ENCODE measurements at regions not wholly inside any gene's neighbourhood (a gene's known extent, or its start where the extent isn't known, plus 50 kb on each side); places are given as distances from the start of the nearest gene placed in this dataset.

DNA sequence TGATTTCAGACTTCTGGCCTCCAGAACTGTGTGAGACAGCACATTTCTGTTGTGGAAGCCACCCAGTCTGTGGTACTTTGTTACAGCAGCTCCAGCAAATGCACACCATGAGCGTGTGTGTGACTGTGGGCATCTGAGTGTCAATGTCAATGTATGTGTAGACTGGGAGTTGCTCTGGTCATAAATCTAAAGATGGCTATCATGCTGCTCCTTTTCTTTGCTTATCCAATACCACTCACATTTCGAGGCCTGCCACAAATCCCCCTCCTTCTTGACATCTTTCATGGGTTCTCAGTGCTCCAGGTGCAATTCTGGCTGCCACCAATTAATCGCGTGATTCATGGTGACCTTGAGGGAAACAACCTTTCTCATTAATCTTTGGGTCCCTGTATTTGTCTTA is 141.2 kb downstream of the RWDD3 start:
- Histone ChIP-seq H3K4me1 (ENCODE audit: control insufficient read depth, insufficient read depth, low read length) (no peaks in the 10 kb centered on the region), H3K36me3 (ENCODE audit: control insufficient read depth in 2 of 2, insufficient read depth in 1 of 2, low read length in 2 of 2) (no peaks in the 10 kb centered on the region), H3K9me3 (ENCODE audit: control insufficient read depth, insufficient read depth, low read depth, low read length) (no peaks in the 10 kb centered on the region), H3K4me3 (ENCODE audit: low read depth, low read length) (no peak overlapping the region), H3K27ac (ENCODE audit: extremely low read depth, low read depth, low read length) (no peak overlapping the region)
- POLR2A ChIA-PET, result no interaction called here
- CTCF ChIA-PET, result no interaction called here
- TF ChIP-seq SETDB1 (IDR thresholded peaks at IDR 0.05; ENCODE audit: insufficient read length, low read length) (no peak), ZNF140 (tag by site-specific recombination; IDR thresholded peaks at IDR 0.05) (no peak), ZNF335 (tag by site-specific recombination; conservative IDR thresholded peaks at IDR 0.05) (no peak), ZNF510 (tag by site-specific recombination; IDR thresholded peaks at IDR 0.05; ENCODE audit: insufficient replicate concordance) (no peak)
- TF ChIP-seq, protein P1, sequence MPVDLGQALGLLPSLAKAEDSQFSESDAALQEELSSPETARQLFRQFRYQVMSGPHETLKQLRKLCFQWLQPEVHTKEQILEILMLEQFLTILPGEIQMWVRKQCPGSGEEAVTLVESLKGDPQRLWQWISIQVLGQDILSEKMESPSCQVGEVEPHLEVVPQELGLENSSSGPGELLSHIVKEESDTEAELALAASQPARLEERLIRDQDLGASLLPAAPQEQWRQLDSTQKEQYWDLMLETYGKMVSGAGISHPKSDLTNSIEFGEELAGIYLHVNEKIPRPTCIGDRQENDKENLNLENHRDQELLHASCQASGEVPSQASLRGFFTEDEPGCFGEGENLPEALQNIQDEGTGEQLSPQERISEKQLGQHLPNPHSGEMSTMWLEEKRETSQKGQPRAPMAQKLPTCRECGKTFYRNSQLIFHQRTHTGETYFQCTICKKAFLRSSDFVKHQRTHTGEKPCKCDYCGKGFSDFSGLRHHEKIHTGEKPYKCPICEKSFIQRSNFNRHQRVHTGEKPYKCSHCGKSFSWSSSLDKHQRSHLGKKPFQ (tag by site-specific recombination; IDR thresholded peaks at IDR 0.05), result no peak
- TF ChIP-seq, protein P2, sequence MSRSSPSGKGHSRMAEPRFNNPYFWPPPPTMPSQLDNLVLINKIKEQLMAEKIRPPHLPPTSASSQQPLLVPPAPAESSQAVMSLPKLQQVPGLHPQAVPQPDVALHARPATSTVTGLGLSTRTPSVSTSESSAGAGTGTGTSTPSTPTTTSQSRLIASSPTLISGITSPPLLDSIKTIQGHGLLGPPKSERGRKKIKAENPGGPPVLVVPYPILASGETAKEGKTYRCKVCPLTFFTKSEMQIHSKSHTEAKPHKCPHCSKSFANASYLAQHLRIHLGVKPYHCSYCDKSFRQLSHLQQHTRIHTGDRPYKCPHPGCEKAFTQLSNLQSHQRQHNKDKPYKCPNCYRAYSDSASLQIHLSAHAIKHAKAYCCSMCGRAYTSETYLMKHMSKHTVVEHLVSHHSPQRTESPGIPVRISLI (tag by site-specific recombination; IDR thresholded peaks at IDR 0.05), result no peak
- TF ChIP-seq, protein P3, sequence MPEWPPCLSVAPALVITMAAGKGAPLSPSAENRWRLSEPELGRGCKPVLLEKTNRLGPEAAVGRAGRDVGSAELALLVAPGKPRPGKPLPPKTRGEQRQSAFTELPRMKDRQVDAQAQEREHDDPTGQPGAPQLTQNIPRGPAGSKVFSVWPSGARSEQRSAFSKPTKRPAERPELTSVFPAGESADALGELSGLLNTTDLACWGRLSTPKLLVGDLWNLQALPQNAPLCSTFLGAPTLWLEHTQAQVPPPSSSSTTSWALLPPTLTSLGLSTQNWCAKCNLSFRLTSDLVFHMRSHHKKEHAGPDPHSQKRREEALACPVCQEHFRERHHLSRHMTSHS (tag by site-specific recombination; IDR thresholded peaks at IDR 0.05), result no peak

DNA sequence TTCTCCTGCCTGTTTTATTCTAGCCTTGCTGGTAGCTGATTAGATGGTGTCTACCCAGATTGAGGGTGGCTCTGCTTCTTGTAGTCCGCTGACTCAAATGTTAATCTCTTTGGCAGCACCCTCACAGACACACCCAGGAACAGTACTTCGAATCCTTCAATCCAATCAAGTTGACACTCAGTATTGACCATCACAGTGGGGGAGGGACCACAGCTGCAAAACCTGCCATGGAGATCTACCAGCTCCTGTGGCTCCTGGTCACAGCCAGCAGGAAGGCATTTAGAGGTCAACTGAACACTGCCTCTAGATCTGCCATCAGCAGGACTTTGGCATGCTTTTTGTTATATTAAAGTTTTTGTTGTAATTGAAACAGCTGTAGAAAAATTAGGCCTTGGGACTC is 146.9 kb downstream of the RWDD3 start:
- Histone ChIP-seq H3K4me1 (ENCODE audit: control insufficient read depth, insufficient read depth, low read length) (no peaks in the 10 kb centered on the region), H3K27ac (ENCODE audit: extremely low read depth, low read depth, low read length) (no peak overlapping the region), H3K36me3 (ENCODE audit: control insufficient read depth in 2 of 2, insufficient read depth in 1 of 2, low read length in 2 of 2) (no peaks in the 10 kb centered on the region), H3K4me3 (ENCODE audit: low read depth, low read length) (no peak overlapping the region), H3K9me3 (ENCODE audit: control insufficient read depth, insufficient read depth, low read depth, low read length) (no peaks in the 10 kb centered on the region)
- CTCF ChIA-PET, result no interaction called here
- POLR2A ChIA-PET, result no interaction called here
- TF ChIP-seq, protein P4, sequence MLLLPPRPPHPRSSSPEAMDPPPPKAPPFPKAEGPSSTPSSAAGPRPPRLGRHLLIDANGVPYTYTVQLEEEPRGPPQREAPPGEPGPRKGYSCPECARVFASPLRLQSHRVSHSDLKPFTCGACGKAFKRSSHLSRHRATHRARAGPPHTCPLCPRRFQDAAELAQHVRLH (tag by site-specific recombination; IDR thresholded peaks at IDR 0.05), result no peak
- TF ChIP-seq ZNF830 (tag by site-specific recombination; IDR thresholded peaks at IDR 0.05; ENCODE audit: low read depth) (no peak), ZNF311 (tag by site-specific recombination; IDR thresholded peaks at IDR 0.05; ENCODE audit: borderline replicate concordance) (no peak), ZNF701 (tag by site-specific recombination; IDR thresholded peaks at IDR 0.05) (no peak), KLF10 (tag by site-specific recombination; IDR thresholded peaks at IDR 0.05) (no peak), ZNF791 (tag by site-specific recombination; IDR thresholded peaks at IDR 0.05) (no peak), GLIS1 (tag by site-specific recombination; IDR thresholded peaks at IDR 0.05) (no peak), ZNF37A (tag by site-specific recombination; IDR thresholded peaks at IDR 0.05) (no peak), ZNF19 (tag by site-specific recombination; IDR thresholded peaks at IDR 0.05; ENCODE audit: low read depth) (no peak)
- TF ChIP-seq, protein P5, sequence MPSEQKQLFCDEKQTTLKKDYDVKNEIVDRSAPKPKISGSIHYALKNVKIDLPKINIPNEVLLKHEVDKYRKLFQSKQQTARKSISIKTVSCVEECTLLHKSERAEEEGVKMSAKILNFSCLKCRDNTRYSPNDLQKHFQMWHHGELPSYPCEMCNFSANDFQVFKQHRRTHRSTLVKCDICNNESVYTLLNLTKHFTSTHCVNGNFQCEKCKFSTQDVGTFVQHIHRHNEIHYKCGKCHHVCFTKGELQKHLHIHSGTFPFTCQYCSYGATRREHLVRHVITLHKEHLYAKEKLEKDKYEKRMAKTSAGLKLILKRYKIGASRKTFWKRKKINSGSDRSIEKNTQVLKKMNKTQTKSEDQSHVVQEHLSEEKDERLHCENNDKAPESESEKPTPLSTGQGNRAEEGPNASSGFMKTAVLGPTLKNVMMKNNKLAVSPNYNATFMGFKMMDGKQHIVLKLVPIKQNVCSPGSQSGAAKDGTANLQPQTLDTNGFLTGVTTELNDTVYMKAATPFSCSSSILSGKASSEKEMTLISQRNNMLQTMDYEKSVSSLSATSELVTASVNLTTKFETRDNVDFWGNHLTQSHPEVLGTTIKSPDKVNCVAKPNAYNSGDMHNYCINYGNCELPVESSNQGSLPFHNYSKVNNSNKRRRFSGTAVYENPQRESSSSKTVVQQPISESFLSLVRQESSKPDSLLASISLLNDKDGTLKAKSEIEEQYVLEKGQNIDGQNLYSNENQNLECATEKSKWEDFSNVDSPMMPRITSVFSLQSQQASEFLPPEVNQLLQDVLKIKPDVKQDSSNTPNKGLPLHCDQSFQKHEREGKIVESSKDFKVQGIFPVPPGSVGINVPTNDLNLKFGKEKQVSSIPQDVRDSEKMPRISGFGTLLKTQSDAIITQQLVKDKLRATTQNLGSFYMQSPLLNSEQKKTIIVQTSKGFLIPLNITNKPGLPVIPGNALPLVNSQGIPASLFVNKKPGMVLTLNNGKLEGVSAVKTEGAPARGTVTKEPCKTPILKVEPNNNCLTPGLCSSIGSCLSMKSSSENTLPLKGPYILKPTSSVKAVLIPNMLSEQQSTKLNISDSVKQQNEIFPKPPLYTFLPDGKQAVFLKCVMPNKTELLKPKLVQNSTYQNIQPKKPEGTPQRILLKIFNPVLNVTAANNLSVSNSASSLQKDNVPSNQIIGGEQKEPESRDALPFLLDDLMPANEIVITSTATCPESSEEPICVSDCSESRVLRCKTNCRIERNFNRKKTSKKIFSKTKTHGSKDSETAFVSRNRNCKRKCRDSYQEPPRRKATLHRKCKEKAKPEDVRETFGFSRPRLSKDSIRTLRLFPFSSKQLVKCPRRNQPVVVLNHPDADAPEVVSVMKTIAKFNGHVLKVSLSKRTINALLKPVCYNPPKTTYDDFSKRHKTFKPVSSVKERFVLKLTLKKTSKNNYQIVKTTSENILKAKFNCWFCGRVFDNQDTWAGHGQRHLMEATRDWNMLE (tag by site-specific recombination; conservative IDR thresholded peaks at IDR 0.05; ENCODE audit: low read depth), result no peak
- TF ChIP-seq, protein P6, sequence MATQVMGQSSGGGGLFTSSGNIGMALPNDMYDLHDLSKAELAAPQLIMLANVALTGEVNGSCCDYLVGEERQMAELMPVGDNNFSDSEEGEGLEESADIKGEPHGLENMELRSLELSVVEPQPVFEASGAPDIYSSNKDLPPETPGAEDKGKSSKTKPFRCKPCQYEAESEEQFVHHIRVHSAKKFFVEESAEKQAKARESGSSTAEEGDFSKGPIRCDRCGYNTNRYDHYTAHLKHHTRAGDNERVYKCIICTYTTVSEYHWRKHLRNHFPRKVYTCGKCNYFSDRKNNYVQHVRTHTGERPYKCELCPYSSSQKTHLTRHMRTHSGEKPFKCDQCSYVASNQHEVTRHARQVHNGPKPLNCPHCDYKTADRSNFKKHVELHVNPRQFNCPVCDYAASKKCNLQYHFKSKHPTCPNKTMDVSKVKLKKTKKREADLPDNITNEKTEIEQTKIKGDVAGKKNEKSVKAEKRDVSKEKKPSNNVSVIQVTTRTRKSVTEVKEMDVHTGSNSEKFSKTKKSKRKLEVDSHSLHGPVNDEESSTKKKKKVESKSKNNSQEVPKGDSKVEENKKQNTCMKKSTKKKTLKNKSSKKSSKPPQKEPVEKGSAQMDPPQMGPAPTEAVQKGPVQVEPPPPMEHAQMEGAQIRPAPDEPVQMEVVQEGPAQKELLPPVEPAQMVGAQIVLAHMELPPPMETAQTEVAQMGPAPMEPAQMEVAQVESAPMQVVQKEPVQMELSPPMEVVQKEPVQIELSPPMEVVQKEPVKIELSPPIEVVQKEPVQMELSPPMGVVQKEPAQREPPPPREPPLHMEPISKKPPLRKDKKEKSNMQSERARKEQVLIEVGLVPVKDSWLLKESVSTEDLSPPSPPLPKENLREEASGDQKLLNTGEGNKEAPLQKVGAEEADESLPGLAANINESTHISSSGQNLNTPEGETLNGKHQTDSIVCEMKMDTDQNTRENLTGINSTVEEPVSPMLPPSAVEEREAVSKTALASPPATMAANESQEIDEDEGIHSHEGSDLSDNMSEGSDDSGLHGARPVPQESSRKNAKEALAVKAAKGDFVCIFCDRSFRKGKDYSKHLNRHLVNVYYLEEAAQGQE (tag by site-specific recombination; IDR thresholded peaks at IDR 0.05), result no peak
- TF ChIP-seq, protein P7, sequence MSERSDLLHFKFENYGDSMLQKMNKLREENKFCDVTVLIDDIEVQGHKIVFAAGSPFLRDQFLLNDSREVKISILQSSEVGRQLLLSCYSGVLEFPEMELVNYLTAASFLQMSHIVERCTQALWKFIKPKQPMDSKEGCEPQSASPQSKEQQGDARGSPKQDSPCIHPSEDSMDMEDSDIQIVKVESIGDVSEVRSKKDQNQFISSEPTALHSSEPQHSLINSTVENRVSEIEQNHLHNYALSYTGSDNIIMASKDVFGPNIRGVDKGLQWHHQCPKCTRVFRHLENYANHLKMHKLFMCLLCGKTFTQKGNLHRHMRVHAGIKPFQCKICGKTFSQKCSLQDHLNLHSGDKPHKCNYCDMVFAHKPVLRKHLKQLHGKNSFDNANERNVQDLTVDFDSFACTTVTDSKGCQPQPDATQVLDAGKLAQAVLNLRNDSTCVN (tag by site-specific recombination; optimal IDR thresholded peaks at IDR 0.05), result no peak

Data from HEK293 (cell line).